GM21390 (cell line): ENCODE measurements at regions not wholly inside any gene's neighbourhood (a gene's known extent, or its start where the extent isn't known, plus 50 kb on each side); places are given as distances from the start of the nearest gene placed in this dataset.

ENCODE experiments used
- ATAC-seq: cut with Tn5 transposase; IDR thresholded peaks from one replicate; pipeline ENCODE4 v1.9.1; 2021; ENCODE audit not compliant: unreplicated experiment

DNA sequence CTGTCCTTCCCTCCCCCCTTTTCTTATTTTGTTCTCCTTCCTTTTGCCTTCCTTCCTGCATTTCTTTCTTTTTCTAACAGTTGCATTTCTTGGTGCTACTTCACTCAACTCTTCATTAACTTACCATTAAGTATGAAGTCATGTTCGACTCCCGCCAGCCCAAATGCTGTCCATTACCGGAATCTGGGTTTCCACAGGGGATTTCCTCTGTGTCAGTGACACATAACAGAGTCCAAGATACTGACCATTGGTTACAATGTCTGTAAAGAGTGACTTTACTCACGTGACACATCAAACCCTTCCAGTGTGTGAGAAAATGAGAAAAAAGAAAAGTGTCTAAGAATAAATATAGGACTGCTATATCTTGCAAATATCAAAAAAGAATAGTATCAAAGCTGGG lies 500.0 kb upstream of the FRG1 start:
- no peak for ATAC-seq

- ATAC-seq = no peak
These were observed 497.3 kb upstream of the FRG1 start for GRCh38 chr4:189443341-189443740.

GRCh38 chr4:189445613-189446012 lies 495.1 kb upstream of the FRG1 start:
- no peak for ATAC-seq

GRCh38 chr4:189463734-189464133 lies 476.9 kb upstream of the FRG1 start:
- no peak for ATAC-seq

DNA sequence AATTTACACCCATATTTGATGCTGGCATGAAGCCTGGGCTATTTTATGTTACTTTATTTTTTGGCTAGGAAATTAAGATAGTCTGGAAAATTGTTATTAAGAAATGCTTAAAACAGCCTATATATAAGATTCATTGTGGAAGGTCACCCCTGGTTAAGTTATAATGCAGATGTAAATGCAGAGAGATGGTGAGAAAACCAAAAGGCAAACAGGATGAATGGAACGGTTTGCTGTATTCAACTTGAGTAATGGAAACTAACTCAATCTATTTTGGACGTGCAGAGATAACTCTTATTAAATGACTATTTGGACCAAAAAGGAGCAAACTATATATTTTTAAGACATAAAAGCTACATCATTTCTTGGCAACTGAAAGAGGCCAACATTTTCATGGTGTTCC lies 446.3 kb upstream of the FRG1 start:
- ATAC-seq = no peak

GRCh38 chr4:189497516-189497915 lies 443.2 kb upstream of the FRG1 start:
- no peak for ATAC-seq

GRCh38 chr4:189497996-189498395 lies 442.7 kb upstream of the FRG1 start:
- ATAC-seq = no peak

DNA sequence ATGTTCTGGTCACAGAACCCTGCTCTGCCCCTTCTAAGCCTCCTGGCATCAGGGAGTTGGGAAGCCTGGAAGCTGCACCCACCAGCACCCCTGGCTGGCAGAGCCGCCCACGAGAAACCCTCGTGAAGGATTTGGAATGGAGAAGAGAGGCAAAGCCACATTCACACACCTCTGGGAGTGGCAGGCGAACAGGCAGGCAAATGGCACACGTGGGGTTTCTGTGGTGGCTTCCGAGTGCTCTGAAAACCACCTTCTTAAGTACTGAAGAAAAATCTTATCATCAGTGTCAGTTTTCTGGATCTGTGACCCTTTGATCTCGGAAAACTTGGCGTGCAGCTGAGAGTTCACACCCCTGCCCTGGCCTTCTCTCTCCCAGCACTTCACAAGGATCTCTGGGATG lies 442.2 kb upstream of the FRG1 start:
- no peak for ATAC-seq

DNA sequence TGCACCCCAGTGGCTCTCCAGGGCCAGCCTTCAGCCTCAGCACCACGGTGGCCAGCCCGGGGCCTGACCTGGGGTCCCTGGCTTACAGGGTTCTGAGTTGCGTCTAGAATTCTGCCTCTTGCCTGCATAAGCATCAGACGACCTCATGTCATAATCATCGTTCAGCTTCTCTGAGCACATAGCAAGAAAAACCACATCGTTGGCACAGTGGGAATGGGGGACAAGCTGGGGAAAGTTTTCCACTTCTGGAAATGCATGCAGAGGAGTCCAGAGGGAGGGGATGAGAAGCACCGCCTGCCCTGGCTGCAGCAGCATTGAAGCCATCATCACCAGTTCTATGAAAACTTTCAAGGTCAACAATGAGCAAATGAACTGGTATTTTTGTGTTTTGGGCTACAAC lies 441.0 kb upstream of the FRG1 start:
- no peak for ATAC-seq

DNA sequence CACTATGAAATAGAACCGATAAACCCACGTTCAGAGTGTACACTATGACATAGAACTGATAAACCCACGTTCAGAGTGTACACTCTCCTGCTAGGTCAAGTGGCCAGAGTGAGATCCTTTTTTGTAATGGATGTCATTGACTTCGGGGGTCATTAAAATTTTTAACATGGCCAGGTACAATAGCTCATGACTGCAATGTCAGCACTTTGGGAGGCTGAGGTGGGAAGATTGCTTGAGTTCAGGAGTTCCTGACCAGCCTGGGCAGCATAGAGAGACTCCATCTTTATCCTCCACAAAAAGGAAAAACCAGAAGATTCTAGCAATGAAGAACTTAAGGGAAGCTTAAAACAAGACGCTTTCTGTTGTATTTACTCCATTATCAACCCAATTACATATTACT lies 439.7 kb upstream of the FRG1 start:
- ATAC-seq = no peak

DNA sequence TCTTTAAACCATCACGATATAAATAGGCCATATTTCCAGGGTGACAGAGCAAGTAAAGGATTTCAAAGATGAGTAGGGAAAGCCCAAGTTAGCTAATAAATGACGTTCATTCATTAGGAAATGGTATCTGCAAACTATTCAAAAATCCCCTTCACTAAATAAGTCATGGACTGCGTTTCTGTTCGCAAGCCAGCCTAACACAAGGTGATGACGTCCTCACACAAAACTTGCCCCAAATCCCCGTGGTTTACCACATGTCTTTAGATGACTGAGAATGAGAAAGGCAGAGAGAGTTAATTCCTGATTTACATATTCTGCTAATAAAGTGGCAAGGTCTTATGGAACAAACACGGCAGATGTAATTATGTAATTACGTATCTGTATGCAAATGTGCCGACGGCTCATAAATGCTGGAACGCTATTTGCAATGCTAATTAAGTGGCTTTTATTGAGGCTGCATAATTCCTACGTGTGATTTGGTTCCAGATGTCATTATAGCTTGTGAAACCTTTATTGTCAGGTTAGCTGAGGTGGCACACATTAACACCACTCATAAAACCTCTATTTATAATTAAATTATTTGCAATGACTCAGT lies 437.7 kb upstream of the FRG1 start:
- no peak for ATAC-seq

DNA sequence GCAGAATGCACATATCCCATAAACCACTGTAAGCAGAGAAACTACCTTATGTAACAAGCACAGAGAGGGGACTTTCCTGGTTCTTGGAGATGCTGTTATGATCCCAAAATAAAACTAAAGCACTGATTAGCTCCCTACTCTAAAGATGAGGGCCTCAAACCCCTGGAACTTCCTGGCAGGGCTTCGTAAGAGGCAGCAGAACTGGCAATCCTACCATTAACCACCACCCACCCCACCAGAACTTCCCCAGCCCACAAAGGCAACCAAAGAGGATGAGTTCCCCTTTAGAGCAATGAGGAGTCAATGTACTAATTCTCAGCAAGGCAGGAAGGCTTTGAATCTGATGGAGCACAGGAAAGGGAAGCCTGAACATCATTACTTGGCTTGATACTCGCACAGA lies 436.5 kb upstream of the FRG1 start:
- no peak for ATAC-seq

DNA sequence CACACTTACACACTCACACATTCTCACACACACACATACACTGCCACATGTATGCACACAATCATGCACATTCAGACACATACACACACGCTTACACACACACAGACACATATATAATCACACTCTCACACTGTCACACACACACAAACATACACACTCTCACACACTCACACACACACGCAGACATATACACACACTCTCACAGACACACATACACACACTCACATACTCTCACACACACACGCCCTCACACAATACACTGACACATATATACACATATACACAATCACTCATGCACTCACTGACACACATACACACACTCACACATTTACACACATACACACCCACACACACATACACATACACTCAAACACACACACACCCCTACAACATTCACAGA lies 435.3 kb upstream of the FRG1 start:
- no peak for ATAC-seq

DNA sequence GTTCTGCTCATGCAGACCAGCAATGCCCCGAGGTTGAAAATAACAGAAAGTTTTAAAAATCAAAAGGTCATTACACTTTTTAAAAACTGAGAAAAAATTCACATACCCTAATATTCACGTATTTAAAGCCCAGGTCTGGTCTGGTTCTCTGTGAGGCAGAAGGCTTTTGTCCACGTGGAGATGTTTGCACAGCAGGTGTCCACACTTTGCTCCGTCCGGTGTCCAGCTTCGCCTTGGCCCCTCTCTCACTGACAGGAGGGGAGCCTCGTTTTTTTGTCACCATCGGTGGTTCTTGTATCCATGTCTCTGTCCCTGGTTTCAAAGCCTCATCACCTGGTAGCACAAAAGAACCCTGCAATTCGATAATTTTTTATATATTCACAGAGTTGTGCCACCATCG lies 434.6 kb upstream of the FRG1 start:
- ATAC-seq = no peak

GRCh38 chr4:189507060-189507459 lies 433.6 kb upstream of the FRG1 start:
- ATAC-seq = no peak

GRCh38 chr4:189510601-189511000 lies 430.1 kb upstream of the FRG1 start:
- ATAC-seq = no peak

- ATAC-seq = no peak
These were observed 429.1 kb upstream of the FRG1 start for GRCh38 chr4:189511581-189511980.

- ATAC-seq = no peak
These were observed 427.3 kb upstream of the FRG1 start for GRCh38 chr4:189513421-189513820.

DNA sequence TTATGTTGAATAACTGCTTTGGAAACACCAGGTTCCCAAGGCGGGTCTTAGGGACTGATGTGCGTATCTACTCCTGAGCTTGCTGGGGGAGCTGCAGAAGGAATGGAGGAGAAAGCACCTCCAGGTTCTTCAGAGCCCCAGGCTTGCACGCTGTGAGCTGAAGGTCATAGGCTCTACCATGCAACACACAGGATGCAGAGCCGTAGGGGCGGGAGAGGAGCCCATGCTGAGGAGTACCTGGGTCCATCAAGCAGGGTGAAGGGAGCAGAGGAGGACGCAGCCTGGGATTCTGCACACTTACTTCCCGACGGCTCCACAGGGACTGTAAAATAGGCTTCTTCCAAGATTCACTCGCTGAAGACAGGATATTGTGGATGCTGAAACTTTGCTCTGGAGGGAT lies 426.5 kb upstream of the FRG1 start:
- ATAC-seq = no peak

DNA sequence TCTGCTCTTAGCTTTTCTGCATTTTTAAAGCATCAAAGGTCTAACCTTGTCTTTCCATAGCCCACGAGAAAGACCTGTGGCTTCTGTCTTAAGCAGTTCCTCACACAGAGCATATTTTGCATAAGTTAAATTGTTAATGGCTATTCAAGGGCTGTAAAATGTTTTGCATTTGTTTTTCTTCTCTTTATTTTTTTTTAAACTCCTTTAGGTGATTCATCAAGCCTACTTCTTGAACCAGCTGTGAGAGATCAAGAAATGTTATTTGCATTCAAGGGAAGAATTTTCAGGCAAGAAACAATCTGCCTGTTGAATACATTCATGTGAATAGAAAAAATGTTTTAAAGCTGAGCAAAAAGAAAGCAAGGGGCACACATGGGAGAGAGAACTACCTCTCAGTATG lies 423.8 kb upstream of the FRG1 start:
- ATAC-seq = no peak

DNA sequence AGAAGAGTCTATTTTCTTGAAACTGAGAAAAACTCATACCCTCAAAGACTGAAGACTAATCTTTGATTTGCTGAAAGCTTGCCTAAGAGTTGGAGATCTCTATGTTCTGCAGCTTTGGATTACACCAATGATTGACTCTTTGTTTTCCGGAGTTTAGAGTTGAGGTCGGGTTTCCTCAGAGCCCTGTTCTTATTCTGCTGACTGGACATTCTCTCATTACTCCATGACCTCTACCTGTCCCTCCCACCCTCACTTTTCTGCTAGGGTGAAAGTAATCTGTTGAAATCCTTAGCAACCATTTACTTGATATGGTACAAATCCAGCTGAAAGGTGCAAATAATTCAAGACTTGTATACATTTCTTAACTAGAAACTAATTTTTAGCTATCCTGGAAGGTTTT lies 421.5 kb upstream of the FRG1 start:
- ATAC-seq = no peak

- ATAC-seq = no peak
These were observed 415.4 kb upstream of the FRG1 start for GRCh38 chr4:189525304-189525703.

DNA sequence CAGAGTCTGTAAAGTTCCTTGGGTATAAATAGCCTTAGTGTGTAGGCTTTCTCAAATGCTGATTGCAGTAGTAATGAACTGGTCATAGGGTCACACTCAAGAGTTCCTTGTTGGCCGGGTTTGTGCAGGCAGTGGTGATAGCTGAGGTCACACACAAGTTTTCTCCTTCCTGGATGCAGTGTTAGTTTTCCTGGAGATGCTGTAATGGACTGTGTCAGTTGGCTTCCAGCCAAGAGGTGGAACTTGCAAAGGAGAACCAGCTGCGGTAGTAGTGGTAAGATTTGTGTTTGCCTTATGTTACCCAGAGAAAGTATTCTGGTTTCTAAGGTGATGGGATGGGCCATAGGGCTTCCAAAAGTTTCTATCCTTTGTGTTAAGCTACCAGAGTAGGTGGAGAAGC lies 409.8 kb upstream of the FRG1 start:
- no peak for ATAC-seq

- no peak for ATAC-seq
These were observed 407.1 kb upstream of the FRG1 start for GRCh38 chr4:189533603-189534002.
